H1 (cell line): ENCODE measurements at regions not wholly inside any gene's neighbourhood (a gene's known extent, or its start where the extent isn't known, plus 50 kb on each side); places are given as distances from the start of the nearest gene placed in this dataset.

ENCODE experiments used
- CTCF ChIA-PET: fragments of 300-600 bp; sonication (Branson Sonifier 250); formaldehyde crosslinking; loops from one replicate; lab custom pipeline; 2021; ENCODE audit not compliant: partially characterized antibody; lab: Charles Lee
- POLR2A ChIA-PET: fragments of 300-600 bp; sonication (Branson Sonifier 250); formaldehyde crosslinking; loops from one replicate; lab custom pipeline; 2021; ENCODE audit warnings: inconsistent platforms; ENCODE audit not compliant: partially characterized antibody; lab: Charles Lee
- DNase-seq, 2 experiments: peaks; one replicate each; pipeline versions ENCODE4 v3.0.0 to v3.0.0-alpha.2; 2010 to 2022; ENCODE audit warnings: low spot score in 2 of 2, low read depth in 1 of 2, mixed read lengths in 1 of 2
- FAIRE-seq: peaks from 2 replicates; lab custom pipeline; 2011; peaks lifted over from hg19 to GRCh38; lab: Jason Lieb, UNC
- H2AFZ ChIP-seq: 2 replicates; pipeline ENCODE4 v1.8.1; 2012; ENCODE audit warnings: low read length, inconsistent platforms
- H2AK5ac ChIP-seq: 2 replicates; pipeline ENCODE4 v1.6.1; 2013; ENCODE audit warnings: low read depth, low read length
- H2BK120ac ChIP-seq: replicated peaks from 2 replicates; pipeline ENCODE3; 2013; ENCODE audit warnings: low read depth, low read length, inconsistent platforms
- H2BK12ac ChIP-seq: 2 replicates; pipeline ENCODE4 v1.6.1; 2013; ENCODE audit warnings: low read depth, low read length
- H2BK15ac ChIP-seq: 2 replicates; pipeline ENCODE4 v1.6.1; 2013; ENCODE audit warnings: low read length
- H2BK20ac ChIP-seq: 2 replicates; pipeline ENCODE4 v1.6.1; 2013; ENCODE audit warnings: low read length
- H2BK5ac ChIP-seq: 2 replicates; pipeline ENCODE4 v1.6.1; 2013; ENCODE audit warnings: low read depth, low read length
- H3K14ac ChIP-seq: 2 replicates; pipeline ENCODE4 v1.6.1; 2013; ENCODE audit warnings: inconsistent platforms; ENCODE audit not compliant: insufficient read length
- H3K18ac ChIP-seq: 2 replicates; pipeline ENCODE4 v1.6.1; 2013; ENCODE audit warnings: low read length; ENCODE audit errors: extremely low read depth
- H3K23ac ChIP-seq: 2 replicates; pipeline ENCODE4 v1.6.1; 2013; ENCODE audit warnings: inconsistent platforms; ENCODE audit not compliant: insufficient read length
- H3K23me2 ChIP-seq: 2 replicates; pipeline ENCODE4 v1.6.1; 2013; ENCODE audit warnings: low read depth, low read length
- H3K27ac ChIP-seq: 2 replicates; pipeline ENCODE4 v1.6.1; 2011; ENCODE audit warnings: low read depth, low read length, inconsistent platforms
- H3K27me3 ChIP-seq, 4 experiments: replicated peaks in 1 of 4; 1 replicate in 1 of 4; 2 replicates in 3 of 4; pipeline versions ENCODE4 v1.6.1 to v1.8.1; 2011 to 2013; ENCODE audit warnings: low read length in 3 of 4, mild to moderate bottlenecking in 3 of 4, inconsistent platforms in 2 of 4, mixed read lengths in 2 of 4, moderate library complexity in 1 of 4; ENCODE audit not compliant: control insufficient read depth in 3 of 4, insufficient read depth in 3 of 4; ENCODE audit errors: extremely low read depth in 1 of 4
- H3K36me3 ChIP-seq, 4 experiments: 2 replicates each; pipeline versions ENCODE4 v1.6.1 to v1.8.1; 2011 to 2013; ENCODE audit warnings: mild to moderate bottlenecking in 4 of 4, low read length in 3 of 4, moderate library complexity in 2 of 4, control low read depth in 1 of 4, inconsistent platforms in 1 of 4; ENCODE audit not compliant: insufficient read depth in 4 of 4, control insufficient read depth in 2 of 4
- H3K4ac ChIP-seq: replicated peaks from 2 replicates; pipeline ENCODE3; 2013; ENCODE audit warnings: low read length, low read depth, mixed read lengths, inconsistent platforms; ENCODE audit not compliant: insufficient read length
- H3K4me1 ChIP-seq, 4 experiments: replicated peaks in 1 of 4; 1 replicate in 1 of 4; 2 replicates in 3 of 4; pipeline versions ENCODE4 v1.6.1 to v1.8.1; 2011 to 2013; ENCODE audit warnings: low read length in 3 of 4, inconsistent platforms in 2 of 4, mixed read lengths in 1 of 4; ENCODE audit not compliant: insufficient read depth in 4 of 4, control insufficient read depth in 3 of 4
- H3K4me2 ChIP-seq, 2 experiments: 2 replicates each; pipeline versions ENCODE4 v1.6.1 to v1.8.1; 2011 to 2013; ENCODE audit warnings: low read depth in 2 of 2, low read length in 2 of 2, control low read depth in 1 of 2, inconsistent platforms in 1 of 2, mild to moderate bottlenecking in 1 of 2; ENCODE audit not compliant: insufficient read depth in 1 of 2
- H3K4me3 ChIP-seq, 4 experiments: fragments of 200-600, 300-600 bp in 1 of 4; sonication (generic), shearing (Covaris generic), sonication (Bioruptor Twin) in 1 of 4; 2 replicates each; pipeline versions ENCODE4 v1.5.1 to v1.8.1; 2011 to 2016; ENCODE audit warnings: low read length in 4 of 4, low read depth in 3 of 4, control low read depth in 2 of 4, inconsistent platforms in 2 of 4, mild to moderate bottlenecking in 2 of 4, mixed read lengths in 1 of 4, moderate library complexity in 1 of 4; ENCODE audit not compliant: insufficient read depth in 2 of 4; ENCODE audit errors: extremely low read depth in 1 of 4
- H3K56ac ChIP-seq: replicated peaks from 2 replicates; pipeline ENCODE3; 2013; ENCODE audit warnings: low read depth, mild to moderate bottlenecking, mixed read lengths, low read length, inconsistent platforms; ENCODE audit not compliant: insufficient read length
- H3K79me1 ChIP-seq: 2 replicates; pipeline ENCODE4 v1.6.1; 2013; ENCODE audit warnings: low read depth, low read length, control low read depth
- H3K79me2 ChIP-seq, 2 experiments: 2 replicates each; pipeline versions ENCODE4 v1.6.1 to v1.8.1; 2012 to 2013; ENCODE audit warnings: low read length in 2 of 2, mild to moderate bottlenecking in 2 of 2, inconsistent platforms in 1 of 2; ENCODE audit not compliant: insufficient read depth in 2 of 2, control insufficient read depth in 1 of 2
- H3K9ac ChIP-seq, 4 experiments: replicated peaks in 1 of 4; 1 replicate in 1 of 4; 2 replicates in 3 of 4; pipeline versions ENCODE4 v1.6.1 to v1.8.1; 2011 to 2013; ENCODE audit warnings: low read depth in 3 of 4, low read length in 3 of 4, control low read depth in 2 of 4, mild to moderate bottlenecking in 2 of 4, moderate library complexity in 2 of 4, inconsistent platforms in 1 of 4; ENCODE audit errors: extremely low read depth in 1 of 4
- H3K9me3 ChIP-seq, 2 experiments: 2 replicates each; pipeline versions ENCODE4 v1.6.1 to v1.8.1; 2012 to 2013; ENCODE audit warnings: mild to moderate bottlenecking in 2 of 2, moderate library complexity in 2 of 2, control low read depth in 1 of 2, inconsistent platforms in 1 of 2, low read depth in 1 of 2, low read length in 1 of 2, mixed read lengths in 1 of 2; ENCODE audit not compliant: insufficient read depth in 2 of 2
- H4K20me1 ChIP-seq, 2 experiments: replicated peaks in 1 of 2; 2 replicates each; pipeline versions ENCODE3 to v1.8.1; 2011 to 2013; ENCODE audit warnings: inconsistent platforms in 2 of 2, low read length in 2 of 2, mild to moderate bottlenecking in 1 of 2; ENCODE audit not compliant: insufficient read depth in 2 of 2, control insufficient read depth in 1 of 2
- H4K5ac ChIP-seq: 2 replicates; pipeline ENCODE4 v1.6.1; 2013; ENCODE audit warnings: low read length, low read depth, mixed read lengths, inconsistent platforms; ENCODE audit not compliant: insufficient read length
- H4K8ac ChIP-seq: 2 replicates; pipeline ENCODE4 v1.8.0; 2013; ENCODE audit warnings: mild to moderate bottlenecking, moderate library complexity, low read length, inconsistent platforms; ENCODE audit not compliant: insufficient read depth; ENCODE audit errors: extremely low read depth
- H4K91ac ChIP-seq: replicated peaks from 2 replicates; pipeline ENCODE3; 2013; ENCODE audit warnings: low read length, mixed read lengths, inconsistent platforms; ENCODE audit not compliant: insufficient read length
- BCL11A ChIP-seq, 2 experiments: IDR thresholded peaks; one replicate each; pipeline ENCODE4 v1.6.1; 2011; ENCODE audit warnings: low read depth in 2 of 2, low read length in 2 of 2, mild to moderate bottlenecking in 2 of 2
- GTF2F1 ChIP-seq: IDR thresholded peaks from 2 replicates; pipeline ENCODE4 v1.6.1; 2012; ENCODE audit warnings: low read depth, low read length, improper control_type of control experiment, borderline replicate concordance
- JUND ChIP-seq: IDR thresholded peaks from 2 replicates; pipeline ENCODE4 v1.6.1; 2011; ENCODE audit warnings: mild to moderate bottlenecking, improper control_type of control experiment, low read length
- KDM1A ChIP-seq: fragments of 200-600, 300-600 bp; sonication (generic); IDR thresholded peaks from 2 replicates; pipeline ENCODE4 v1.7.1; 2016; ENCODE audit warnings: mild to moderate bottlenecking, low read length, borderline replicate concordance
- MAFK ChIP-seq: IDR thresholded peaks from 2 replicates; pipeline ENCODE4 v1.6.1; 2012; ENCODE audit warnings: low read depth, mild to moderate bottlenecking, improper control_type of control experiment, low read length
- RBBP5 ChIP-seq: IDR thresholded peaks from 2 replicates; pipeline ENCODE4 v1.7.1; 2012; ENCODE audit warnings: low read depth, mild to moderate bottlenecking, inconsistent platforms, low read length, moderate library complexity, borderline replicate concordance
- TBP ChIP-seq: IDR thresholded peaks from 2 replicates; pipeline ENCODE4 v1.6.1; 2011; ENCODE audit warnings: low read depth, low read length, improper control_type of control experiment
- WGBS, 2 experiments: shearing (Covaris generic) in 1 of 2; methylation state at CpG; one replicate each; pipeline versions ENCODE4 v1.1.6 to v1.1.7; 2013 to 2015; ENCODE audit warnings: low lambda C conversion rate in 2 of 2, mixed read lengths in 2 of 2, inconsistent platforms in 1 of 2, low coverage in 1 of 2, missing lambda C conversion rate in 1 of 2; ENCODE audit not compliant: insufficient replicate concordance in 2 of 2, insufficient coverage in 1 of 2, insufficient read length in 1 of 2; ENCODE audit errors: extremely low coverage in 1 of 2, missing lambda C conversion rate in 1 of 2; 5-methylcytosine and 5-hydroxymethylcytosine counted together

GRCh38 chr15:58260205-58260724, 122.1 kb downstream of the AQP9 start:
- DNase-seq = no peak
- Histone ChIP-seq H2AFZ (peak overlapping the region; percentile 3; the same call in 1 of the 2 replicates), H3K79me2 (no peaks in the 10 kb centered on the region), H3K79me1 (no peaks in the 10 kb centered on the region), H3K23me2 (no peaks in the 10 kb centered on the region), H3K4me3 (no peak overlapping the region), H3K23ac (no peak overlapping the region), H3K56ac (no peak overlapping the region), H4K91ac (peak overlapping the region; percentile 83)
- TF ChIP-seq JUND = no peak
- TF ChIP-seq TBP = no peak
- no peak for TF ChIP-seq KDM1A
- no peak for TF ChIP-seq BCL11A (IDR thresholded peaks at IDR 0.05; ENCODE audit: low read depth in 2 of 2, low read length in 2 of 2)
- TF ChIP-seq MAFK = no peak
- no peak for TF ChIP-seq GTF2F1
- no peak for TF ChIP-seq RBBP5
- TF ChIP-seq, all 59 proteins: peak for 0
- Histone ChIP-seq H3K18ac (peak overlapping the region; percentile 19), H3K4ac (peak overlapping the region; percentile 34), H2BK20ac (peak overlapping the region; percentile 13; the same call in 1 of the 2 replicates), H2BK12ac (peak overlapping the region; percentile 33; the same call in 1 of the 2 replicates), H2BK15ac (no peak overlapping the region), H4K8ac (no peak overlapping the region), H3K9me3 (peaks cover 6% of the 10 kb centered on the region in 2 experiments; a peak in 2 of 4 replicates), H2AK5ac (0 out of 2 replicates have a peak overlapping the region, but pooled peaks have one; percentile 14), H3K36me3 (no peaks in the 10 kb centered on the region; a peak in 1 of 8 replicates), H3K27me3 (no peaks in the 10 kb centered on the region), H3K14ac (no peak overlapping the region), H3K27ac (no peak overlapping the region), H4K5ac (no peak overlapping the region), H3K4me1 (peaks cover 0 to 12% (median 11%) of the 10 kb centered on the region in 4 experiments; a peak in 5 of 7 replicates), H2BK120ac (peak overlapping the region; percentile 76), H3K4me2 (peak overlapping the region in 1 of 2 experiments; percentile 8; a peak in 1 of 4 replicates), H3K9ac (no peak overlapping the region), H2BK5ac (peak overlapping the region; percentile 18; the same call in 1 of the 2 replicates), H4K20me1 (no peaks in the 10 kb centered on the region)
- ChIA-PET POLR2A (no interaction called here), CTCF (interaction anchor here (0.6 to 0.9 kb wide), 2 partner anchors 44 to 377 kb away, joined by 3 read pairs; no protein-coding TSS in a partner anchor)
- FAIRE-seq = no peak
- 65% methylated on average over 6 of the region's 6 CpGs; no CpG with 5 or more reads in 1 of the 2 experiments for WGBS, 2 experiments
